SU-DHL-6 (cell line): ENCODE measurements at regions not wholly inside any gene's neighbourhood (a gene's known extent, or its start where the extent isn't known, plus 50 kb on each side); places are given as distances from the start of the nearest gene placed in this dataset.

Source experiments
- H2AFZ ChIP-seq: fragments of 200-600 bp; sonication (generic); 2 replicates; pipeline ENCODE4 v1.6.1; 2014; ENCODE audit warnings: low read depth, mild to moderate bottlenecking, moderate library complexity, mixed read lengths, antibody characterized with exemption, low read length; ENCODE audit not compliant: severe bottlenecking
- H3F3A ChIP-seq: fragments of 200-600 bp; shearing (Covaris generic); 2 replicates; pipeline ENCODE4 v1.6.0; 2016; ENCODE audit warnings: antibody characterized with exemption, mild to moderate bottlenecking; ENCODE audit not compliant: insufficient read depth
- H3K27ac ChIP-seq: fragments of 200-600 bp; sonication (generic); 2 replicates; pipeline ENCODE4 v1.5.1; 2016; ENCODE audit warnings: low read depth, mild to moderate bottlenecking, low read length, moderate library complexity, mixed read lengths
- H3K27me3 ChIP-seq: fragments of 200-600 bp; sonication (generic), shearing (Covaris generic); 2 replicates; pipeline ENCODE4 v1.6.0; 2014; ENCODE audit warnings: mild to moderate bottlenecking, low read length
- H3K36me3 ChIP-seq: fragments of 200-600 bp; sonication (generic); 2 replicates; pipeline ENCODE4 v1.6.1; 2014; ENCODE audit warnings: mild to moderate bottlenecking, low read length, mixed read lengths
- H3K4me2 ChIP-seq: fragments of 300-600, 200-600 bp; shearing (Covaris generic), sonication (generic); 2 replicates; pipeline ENCODE4 v1.6.0; 2014; ENCODE audit warnings: low read length, low read depth, mild to moderate bottlenecking; ENCODE audit not compliant: poor library complexity, severe bottlenecking
- H3K4me3 ChIP-seq: fragments of 200-600 bp; sonication (generic); 2 replicates; pipeline ENCODE4 v1.5.1; 2014; ENCODE audit warnings: antibody characterized with exemption, low read length, mild to moderate bottlenecking, mixed read lengths; ENCODE audit not compliant: insufficient read depth, poor library complexity, severe bottlenecking
- H3K79me2 ChIP-seq: fragments of 200-600 bp; sonication (generic); 2 replicates; pipeline ENCODE4 v1.6.1; 2014; ENCODE audit warnings: mild to moderate bottlenecking, low read length, moderate library complexity; ENCODE audit not compliant: insufficient read depth
- H3K9ac ChIP-seq: fragments of 200-600 bp; sonication (generic); 2 replicates; pipeline ENCODE4 v1.7.0; 2014; ENCODE audit warnings: mild to moderate bottlenecking, low read length
- H3K9me2 ChIP-seq: fragments of 200-600 bp; sonication (generic); replicated peaks from 2 replicates; pipeline ENCODE4 v1.6.1; 2014; ENCODE audit warnings: low read length; ENCODE audit not compliant: insufficient read depth
- H3K9me3 ChIP-seq: fragments of 200-600 bp; sonication (generic); 2 replicates; pipeline ENCODE4 v1.6.1; 2014; ENCODE audit warnings: low read length, mixed read lengths; ENCODE audit not compliant: insufficient read depth
- H4K20me1 ChIP-seq: fragments of 200-600 bp; sonication (generic); 2 replicates; pipeline ENCODE4 v1.6.1; 2014; ENCODE audit warnings: low read depth, mild to moderate bottlenecking, antibody characterized with exemption, low read length, moderate library complexity, mixed read lengths
- EZH2phosphoT487 ChIP-seq: fragments of 200-600 bp; sonication (generic), shearing (Covaris generic); conservative IDR thresholded peaks from 2 replicates; pipeline ENCODE4 v1.6.1; 2018; ENCODE audit warnings: mild to moderate bottlenecking, antibody characterized with exemption, low read length, moderate library complexity, mixed read lengths
- TF ChIP-seq, protein P1 (sequence below): fragments of 200-600 bp; sonication (generic); IDR thresholded peaks from one replicate; pipeline ENCODE4 v1.5.1; 2017; ENCODE audit warnings: antibody characterized with exemption, mild to moderate bottlenecking, low read length, moderate library complexity; ENCODE audit not compliant: insufficient read depth, poor library complexity, severe bottlenecking

DNA sequence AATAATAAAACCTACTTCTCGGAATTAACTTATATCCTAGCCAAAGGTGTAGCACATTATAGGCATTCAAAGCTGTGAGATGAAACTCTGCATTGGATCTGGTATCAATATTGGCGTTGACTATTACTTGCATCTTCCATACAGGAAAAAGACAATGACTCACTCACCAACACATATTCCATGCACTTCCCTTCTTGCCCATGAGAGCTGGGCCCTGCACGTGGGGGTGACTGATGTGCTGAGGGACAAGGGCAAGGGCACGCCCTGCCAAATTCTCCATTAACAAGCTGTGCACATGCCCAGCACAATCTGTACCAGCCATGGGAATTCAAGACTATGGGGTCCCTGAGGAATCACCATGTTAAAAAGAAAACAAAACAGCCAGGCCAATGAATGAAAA, 188.1 kb upstream of the PDE1C start:
- no peaks in the 10 kb centered on the region for H3K27me3 ChIP-seq
- TF ChIP-seq, protein P1, sequence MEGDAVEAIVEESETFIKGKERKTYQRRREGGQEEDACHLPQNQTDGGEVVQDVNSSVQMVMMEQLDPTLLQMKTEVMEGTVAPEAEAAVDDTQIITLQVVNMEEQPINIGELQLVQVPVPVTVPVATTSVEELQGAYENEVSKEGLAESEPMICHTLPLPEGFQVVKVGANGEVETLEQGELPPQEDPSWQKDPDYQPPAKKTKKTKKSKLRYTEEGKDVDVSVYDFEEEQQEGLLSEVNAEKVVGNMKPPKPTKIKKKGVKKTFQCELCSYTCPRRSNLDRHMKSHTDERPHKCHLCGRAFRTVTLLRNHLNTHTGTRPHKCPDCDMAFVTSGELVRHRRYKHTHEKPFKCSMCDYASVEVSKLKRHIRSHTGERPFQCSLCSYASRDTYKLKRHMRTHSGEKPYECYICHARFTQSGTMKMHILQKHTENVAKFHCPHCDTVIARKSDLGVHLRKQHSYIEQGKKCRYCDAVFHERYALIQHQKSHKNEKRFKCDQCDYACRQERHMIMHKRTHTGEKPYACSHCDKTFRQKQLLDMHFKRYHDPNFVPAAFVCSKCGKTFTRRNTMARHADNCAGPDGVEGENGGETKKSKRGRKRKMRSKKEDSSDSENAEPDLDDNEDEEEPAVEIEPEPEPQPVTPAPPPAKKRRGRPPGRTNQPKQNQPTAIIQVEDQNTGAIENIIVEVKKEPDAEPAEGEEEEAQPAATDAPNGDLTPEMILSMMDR, result no peak
- no peak for TF ChIP-seq EZH2phosphoT487

GRCh38 chr7:32257621-32258020, 187.4 kb upstream of the PDE1C start:
- Histone ChIP-seq H3K9ac (no peak overlapping the region), H3K27me3 (no peaks in the 10 kb centered on the region), H3K9me3 (no peaks in the 10 kb centered on the region), H2AFZ (no peak overlapping the region), H3K79me2 (no peaks in the 10 kb centered on the region), H4K20me1 (no peaks in the 10 kb centered on the region), H3K9me2 (no peaks in the 10 kb centered on the region), H3K4me3 (no peak overlapping the region), H3F3A (no peaks in the 10 kb centered on the region), H3K36me3 (no peaks in the 10 kb centered on the region), H3K27ac (no peak overlapping the region), H3K4me2 (no peak overlapping the region)
- TF ChIP-seq EZH2phosphoT487, result no peak
- TF ChIP-seq, protein P1, result no peak

More for the DNA sequence above, 188.1 kb upstream of the PDE1C start:
- H3K9me2 ChIP-seq, result no peaks in the 10 kb centered on the region
- no peak overlapping the region for H2AFZ ChIP-seq
- H3K27ac ChIP-seq, result no peak overlapping the region
- H3K4me3 ChIP-seq, result no peak overlapping the region
- no peaks in the 10 kb centered on the region for H3K36me3 ChIP-seq
- H3K79me2 ChIP-seq, result no peaks in the 10 kb centered on the region
- H3K9me3 ChIP-seq, result no peaks in the 10 kb centered on the region
- no peak overlapping the region for H3K9ac ChIP-seq
- no peaks in the 10 kb centered on the region for H4K20me1 ChIP-seq
- no peak overlapping the region for H3K4me2 ChIP-seq
- no peaks in the 10 kb centered on the region for H3F3A ChIP-seq

DNA sequence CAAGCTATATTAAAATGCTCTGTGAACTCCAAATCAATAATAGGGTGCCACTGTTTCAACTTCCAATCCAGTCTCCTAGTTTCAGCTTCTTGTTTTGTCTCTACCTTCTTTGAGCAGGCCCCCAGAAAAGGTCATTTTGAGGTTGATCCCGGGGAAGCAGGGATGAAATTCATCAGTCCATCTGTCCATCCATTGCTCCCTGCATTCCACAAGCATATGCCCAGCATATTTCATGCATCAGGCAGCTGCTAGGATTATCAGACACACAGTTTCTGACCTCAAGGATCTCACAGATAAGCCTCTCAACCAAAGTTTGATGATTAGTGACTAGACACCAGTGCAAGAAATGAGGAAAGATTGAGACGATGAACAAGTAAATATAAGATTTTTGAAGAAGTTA, 186.6 kb upstream of the PDE1C start:
- Histone ChIP-seq H3K36me3 (no peaks in the 10 kb centered on the region), H3F3A (no peaks in the 10 kb centered on the region), H3K9me3 (no peaks in the 10 kb centered on the region), H3K4me2 (no peak overlapping the region), H3K27ac (no peak overlapping the region), H3K27me3 (no peaks in the 10 kb centered on the region), H3K4me3 (no peak overlapping the region), H2AFZ (no peak overlapping the region), H3K9ac (no peak overlapping the region), H3K9me2 (no peaks in the 10 kb centered on the region), H3K79me2 (no peaks in the 10 kb centered on the region), H4K20me1 (no peaks in the 10 kb centered on the region)
- TF ChIP-seq, protein P1, result no peak
- no peak for TF ChIP-seq EZH2phosphoT487
